ENCODE measurements at regions not wholly inside any gene's neighbourhood (a gene's known extent, or its start where the extent isn't known, plus 50 kb on each side); places are given as distances from the start of the nearest gene placed in this dataset.

- no peak for TF ChIP-seq CTCF (conservative IDR thresholded peaks at IDR 0.05)
- TF ChIP-seq EZH2 (IDR thresholded peaks at IDR 0.05; ENCODE audit: low read depth): no peak
Measured at GRCh38 chr9:126153382-126153781, 173.2 kb upstream of the MVB12B start.
